GM10266 (cell line): ENCODE measurements at regions not wholly inside any gene's neighbourhood (a gene's known extent, or its start where the extent isn't known, plus 50 kb on each side); places are given as distances from the start of the nearest gene placed in this dataset.

Experiments used
- DNase-seq: peaks from one replicate; pipeline ENCODE4 v3.0.0; 2012; ENCODE audit errors: extremely low spot score
- CTCF ChIP-seq: IDR thresholded peaks from 2 replicates; pipeline ENCODE4 v1.5.1; 2012; ENCODE audit warnings: mild to moderate bottlenecking, low read depth; ENCODE audit not compliant: control insufficient read depth, insufficient read depth; ENCODE audit errors: missing control alignments

DNA sequence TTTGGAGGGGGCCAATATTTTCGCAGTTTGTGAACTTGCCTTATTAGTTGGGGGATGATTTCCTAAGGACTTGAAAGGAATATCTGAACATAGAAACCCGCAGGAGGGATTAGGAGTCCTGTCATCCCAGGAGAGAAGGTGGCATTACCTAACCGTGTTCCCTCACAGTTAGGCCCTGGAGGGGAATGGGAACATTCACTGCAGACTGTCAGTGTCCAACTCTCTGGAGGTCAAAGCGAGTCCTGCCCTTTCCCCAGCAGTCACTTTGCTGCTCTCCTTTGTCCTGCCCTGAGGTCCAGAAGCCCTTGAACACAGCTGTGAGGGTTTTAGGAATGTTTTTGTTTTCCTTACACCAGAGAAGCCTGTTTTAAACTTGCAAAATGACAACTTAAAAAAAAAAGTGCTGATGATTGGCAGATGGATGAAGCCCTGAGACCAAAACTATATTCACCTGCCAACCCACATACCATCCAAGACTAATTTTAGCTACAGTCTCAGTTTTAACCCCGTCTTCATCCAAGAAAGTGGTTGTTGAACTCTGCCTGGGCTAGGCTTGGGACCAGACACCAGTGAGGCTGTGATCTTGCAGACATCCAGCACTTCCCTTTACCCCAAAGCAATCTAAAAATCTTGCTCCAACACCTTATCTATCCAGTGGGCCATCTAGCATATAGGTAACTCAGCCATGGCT lies 90.5 kb upstream of the MEX3C start:
- DNase-seq = no peak
- no peak for TF ChIP-seq CTCF

DNA sequence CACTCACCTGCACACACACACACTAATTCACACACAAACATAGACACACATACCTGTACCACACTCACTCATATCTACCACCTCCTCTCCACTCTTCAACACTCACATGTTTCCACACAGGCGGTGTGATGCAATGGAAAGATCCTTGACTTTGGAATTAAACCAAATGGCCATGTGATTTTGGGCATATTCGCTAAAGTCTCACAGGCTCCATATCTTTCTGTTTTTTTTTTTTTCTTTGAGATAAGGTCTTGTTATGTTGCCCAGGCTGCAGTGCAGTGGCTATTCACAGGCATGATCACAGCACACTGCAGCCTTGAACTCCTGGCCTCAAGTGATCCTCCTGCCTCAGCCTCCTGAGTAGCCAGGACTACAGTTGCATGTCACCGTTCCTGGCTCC lies 91.1 kb upstream of the MEX3C start:
- TF ChIP-seq CTCF = no peak
- DNase-seq = no peak

- DNase-seq = no peak
Measured at GRCh38 chr18:51290860-51291259, 93.4 kb upstream of the MEX3C start.

DNA sequence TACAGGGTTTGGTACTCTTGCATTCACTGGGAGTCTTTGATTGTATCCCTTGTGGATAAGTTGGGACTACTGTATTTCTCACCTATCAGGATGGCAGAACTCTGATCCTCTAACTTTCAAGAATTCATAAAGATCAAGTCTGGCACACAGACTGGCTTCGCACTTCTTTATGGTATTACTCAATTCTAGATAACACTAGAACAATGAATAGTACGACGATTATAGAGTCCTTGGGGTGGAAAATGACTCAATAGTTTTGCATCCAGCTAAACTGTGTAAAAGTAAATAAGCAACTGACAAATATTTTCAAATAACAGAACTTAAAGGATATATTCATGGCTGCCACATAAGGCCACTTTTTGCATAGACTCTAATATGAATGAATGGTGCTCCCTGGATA lies 103.4 kb upstream of the MEX3C start:
- no peak for DNase-seq

More at GRCh38 chr18:51290860-51291259, 93.4 kb upstream of the MEX3C start:
- no peak for TF ChIP-seq CTCF

DNA sequence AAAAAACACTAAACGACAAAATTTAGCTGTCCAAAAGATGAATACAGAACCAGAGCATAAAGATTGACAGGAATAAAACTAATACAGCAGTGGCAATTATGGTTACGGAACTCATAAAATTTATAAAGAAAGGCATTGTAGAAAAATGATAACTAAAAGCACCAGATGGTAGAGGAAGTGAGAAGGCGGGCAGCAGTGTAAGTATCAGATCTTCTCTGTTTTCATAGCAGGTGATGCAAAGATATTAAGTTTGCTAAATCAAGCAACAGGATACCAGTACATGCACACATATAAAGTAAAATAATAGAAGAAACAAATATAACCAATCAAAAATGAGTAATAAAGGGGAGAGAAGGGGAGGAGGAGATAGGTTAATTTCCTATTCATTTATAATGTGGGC lies 103.9 kb upstream of the MEX3C start:
- no peak for DNase-seq
- TF ChIP-seq CTCF = no peak

More for the DNA sequence above, 103.4 kb upstream of the MEX3C start:
- no peak for TF ChIP-seq CTCF

GRCh38 chr18:51316677-51317076 lies 119.2 kb upstream of the MEX3C start:
- DNase-seq = no peak
- no peak for TF ChIP-seq CTCF

GRCh38 chr18:51321696-51322095 lies 124.2 kb upstream of the MEX3C start:
- no peak for TF ChIP-seq CTCF
- DNase-seq = no peak
